K562 (cell line): ENCODE measurements at regions not wholly inside any gene's neighbourhood (a gene's known extent, or its start where the extent isn't known, plus 50 kb on each side); places are given as distances from the start of the nearest gene placed in this dataset.
A peak's percentile ranks its signal among the peaks of the same experiment; 100 is the strongest.

ENCODE experiments used
- ATAC-seq: fragments of 200-7000 bp; cut with Tn5 transposase; 3 replicates; pipeline ENCODE4 v1.9.1; 2020; ENCODE audit warnings: moderate library complexity
- BruUV-seq: library from RNA; stranded (reverse); fragments of 400-500 nt; replicated peaks from 2 replicates; lab custom pipeline; 2021; lab: Mats Ljungman, UMichigan
- CTCF ChIA-PET: fragments of 300-600 bp; formaldehyde crosslinking; extraction: SDS; loops from one replicate; lab custom pipeline; 2021; ENCODE audit warnings: low intra/inter-chr PET ratio; lab: Yijun Ruan, JAX
- POLR2A ChIA-PET: fragments of 300-600, 350-650 bp; sonication (Branson Sonifier 250); formaldehyde crosslinking; extraction: SDS; loops from one replicate; lab custom pipeline; 2021; ENCODE audit warnings: antibody characterized with exemption, inconsistent platforms; lab: Yijun Ruan, JAX
- DNase-seq, 4 experiments: peaks; one replicate each; pipeline versions ENCODE4 v3.0.0 to v3.0.0-alpha.2; 2011 to 2018; ENCODE audit warnings: low spot score in 3 of 4, mixed read lengths in 3 of 4; ENCODE audit errors: extremely low read depth in 1 of 4
- FAIRE-seq: peaks from 2 replicates; lab custom pipeline; 2011; peaks lifted over from hg19 to GRCh38; lab: Jason Lieb, UNC
- H2AFZ ChIP-seq: 2 replicates; pipeline ENCODE4 v1.6.0; 2011; ENCODE audit warnings: low read depth, low read length, control low read depth, inconsistent platforms
- H3K27ac ChIP-seq: fragments of 200-600 bp; 3 replicates; pipeline ENCODE4 v1.8.0; 2011; ENCODE audit warnings: low read depth, mild to moderate bottlenecking, control low read depth, inconsistent platforms, low read length, moderate library complexity, mixed read lengths; ENCODE audit errors: extremely low read depth
- H3K27me3 ChIP-seq, 2 experiments: fragments of 300-600 bp in 1 of 2; 2 replicates in 1 of 2; 3 replicates in 1 of 2; pipeline versions ENCODE4 v1.6.0 to v1.8.0; 2011; ENCODE audit warnings: inconsistent platforms in 2 of 2, low read length in 2 of 2, mild to moderate bottlenecking in 1 of 2, mixed read lengths in 1 of 2, moderate library complexity in 1 of 2; ENCODE audit not compliant: control insufficient read depth in 2 of 2, insufficient read depth in 2 of 2
- H3K36me3 ChIP-seq: fragments of 300-600 bp; 3 replicates; pipeline ENCODE4 v1.8.0; 2011; ENCODE audit warnings: mild to moderate bottlenecking, low read length, inconsistent platforms; ENCODE audit not compliant: control insufficient read depth, insufficient read depth
- H3K4me1 ChIP-seq, 2 experiments: fragments of 200-600 bp in 1 of 2; replicated peaks in 1 of 2; 2 replicates in 1 of 2; 3 replicates in 1 of 2; pipeline versions ENCODE4 v1.5.1 to v1.8.0; 2011; ENCODE audit warnings: inconsistent platforms in 2 of 2, low read length in 2 of 2, mild to moderate bottlenecking in 1 of 2, mixed read lengths in 1 of 2, moderate library complexity in 1 of 2; ENCODE audit not compliant: control insufficient read depth in 2 of 2, insufficient read depth in 2 of 2
- H3K4me2 ChIP-seq: 2 replicates; pipeline ENCODE4 v1.6.1; 2011; ENCODE audit warnings: low read length, control low read depth, inconsistent platforms, mixed read lengths; ENCODE audit not compliant: insufficient read depth
- H3K4me3 ChIP-seq: fragments of 200-600 bp; sonication (generic), shearing (Covaris generic); 2 replicates; pipeline ENCODE4 v1.5.1; 2016; ENCODE audit warnings: control low read depth, inconsistent platforms
- H3K79me2 ChIP-seq: fragments of 200-600 bp; 3 replicates; pipeline ENCODE4 v1.8.0; 2011; ENCODE audit warnings: low read length, inconsistent platforms; ENCODE audit not compliant: control insufficient read depth, insufficient read depth
- H3K9ac ChIP-seq, 2 experiments: 2 replicates each; pipeline versions ENCODE4 v1.6.0 to v1.6.1; 2011; ENCODE audit warnings: low read depth in 2 of 2, low read length in 2 of 2, control low read depth in 1 of 2, inconsistent platforms in 1 of 2, mild to moderate bottlenecking in 1 of 2, mixed read lengths in 1 of 2; ENCODE audit not compliant: insufficient read depth in 1 of 2
- H3K9me1 ChIP-seq: one replicate; pipeline ENCODE4 v1.6.0; 2011; ENCODE audit warnings: inconsistent platforms, mild to moderate bottlenecking, low read length, moderate library complexity; ENCODE audit not compliant: control insufficient read depth, insufficient read depth
- H3K9me3 ChIP-seq: replicated peaks from 2 replicates; pipeline ENCODE4 v1.5.1; 2011; ENCODE audit warnings: low read depth, low read length, inconsistent platforms; ENCODE audit not compliant: control insufficient read depth, insufficient read depth
- H4K20me1 ChIP-seq: replicated peaks from 2 replicates; pipeline ENCODE4 v1.6.1; 2011; ENCODE audit warnings: low read length, inconsistent platforms, mixed read lengths; ENCODE audit not compliant: control insufficient read depth, insufficient read depth
- CEBPG ChIP-seq, 3 experiments: fragments of 200-800 bp in 1 of 3; sonication (Bioruptor generic) in 1 of 3; sonication (generic) in 1 of 3; formaldehyde crosslinking in 1 of 3; IDR thresholded peaks in 2 of 3; conservative IDR thresholded peaks in 1 of 3; 2 replicates each; pipeline versions ENCODE4 v1.6.1 to v1.8.0; 2016 to 2022; ENCODE audit warnings: missing compliant biosample characterization in 2 of 3, missing genetic modification characterization in 2 of 3, mild to moderate bottlenecking in 1 of 3, missing genetic modification reagents in 1 of 3
- MEIS2 ChIP-seq: fragments of 450-650 bp; IDR thresholded peaks from 2 replicates; pipeline ENCODE4 v1.6.1; 2014; ENCODE audit warnings: mild to moderate bottlenecking; ENCODE audit not compliant: partially characterized antibody
- PTBP1 ChIP-seq: fragments of 200-400 bp; formaldehyde crosslinking; IDR thresholded peaks from 2 replicates; pipeline ENCODE4 v1.6.1; 2017; ENCODE audit warnings: low read depth, low read length
- RBM22 ChIP-seq: fragments of 200-400 bp; formaldehyde crosslinking; IDR thresholded peaks from 2 replicates; pipeline ENCODE4 v1.6.1; 2018; ENCODE audit warnings: low read length, low read depth; ENCODE audit not compliant: poor library complexity, severe bottlenecking
- SMARCB1 ChIP-seq: IDR thresholded peaks from 2 replicates; pipeline ENCODE4 v1.6.1; 2011; ENCODE audit warnings: improper control_type of control experiment, low read depth; ENCODE audit not compliant: insufficient read length
- SRF ChIP-seq, 2 experiments: fragments of 250-450, 450-650 bp in 1 of 2; sonication (Bioruptor Pico) in 1 of 2; sonication (generic) in 1 of 2; formaldehyde crosslinking; IDR thresholded peaks; 2 replicates each; pipeline versions ENCODE4 v1.5.0 to v1.5.1; 2020 to 2022; ENCODE audit warnings: mild to moderate bottlenecking in 1 of 2, missing genetic modification reagents in 1 of 2
- TRIM24 ChIP-seq, 2 experiments: fragments of 450-650 bp; IDR thresholded peaks; 2 replicates each; pipeline ENCODE4 v1.6.1; 2016
- ZNF589 ChIP-seq: fragments of 200-800 bp; sonication (Bioruptor generic); IDR thresholded peaks from 2 replicates; pipeline ENCODE4 v1.6.1; 2016; ENCODE audit warnings: low read depth, missing genetic modification characterization, missing compliant biosample characterization
- ZNF717 ChIP-seq: fragments of 250-450 bp; sonication (Bioruptor Pico); IDR thresholded peaks from 2 replicates; pipeline ENCODE4 v1.5.0; 2021
- WGBS: fragments of 100-300 bp; shearing (Covaris generic); methylation state at CpG from one replicate; pipeline ENCODE4 v1.1.6; 2016; ENCODE audit warnings: low coverage, mixed read lengths; ENCODE audit not compliant: insufficient coverage; ENCODE audit errors: missing lambda C conversion rate; 5-methylcytosine and 5-hydroxymethylcytosine counted together
- in situ Hi-C: fragments of 300-500 bp; cut with MboI; formaldehyde crosslinking; loops from 4 replicates; pipeline ENCODE4 v1.15.0; 2018; ENCODE audit warnings: inconsistent platforms, mixed read lengths
- intact Hi-C: fragments of 100-400 bp; cut with micrococcal nuclease; formaldehyde crosslinking; loops from 2 replicates; pipeline ENCODE4 v1.14.2; 2022
- TF ChIP-seq, protein P1 (sequence below), 2 experiments: fragments of 450-650 bp; conservative IDR thresholded peaks; 2 replicates each; pipeline ENCODE4 v1.6.1; 2017; ENCODE audit warnings: mild to moderate bottlenecking in 2 of 2, moderate library complexity in 2 of 2
- TF ChIP-seq, protein P2 (sequence below): sonication (generic); formaldehyde crosslinking; IDR thresholded peaks from 2 replicates; pipeline ENCODE4 v1.5.0; 2020; ENCODE audit warnings: missing genetic modification reagents
- TF ChIP-seq, protein P3 (sequence below): fragments of 450-650 bp; IDR thresholded peaks from 2 replicates; pipeline ENCODE4 v1.6.1; 2016
- TF ChIP-seq, protein P4 (sequence below): sonication (generic); formaldehyde crosslinking; IDR thresholded peaks from 2 replicates; pipeline ENCODE4 v1.8.1; 2022; ENCODE audit warnings: missing genetic modification reagents

DNA sequence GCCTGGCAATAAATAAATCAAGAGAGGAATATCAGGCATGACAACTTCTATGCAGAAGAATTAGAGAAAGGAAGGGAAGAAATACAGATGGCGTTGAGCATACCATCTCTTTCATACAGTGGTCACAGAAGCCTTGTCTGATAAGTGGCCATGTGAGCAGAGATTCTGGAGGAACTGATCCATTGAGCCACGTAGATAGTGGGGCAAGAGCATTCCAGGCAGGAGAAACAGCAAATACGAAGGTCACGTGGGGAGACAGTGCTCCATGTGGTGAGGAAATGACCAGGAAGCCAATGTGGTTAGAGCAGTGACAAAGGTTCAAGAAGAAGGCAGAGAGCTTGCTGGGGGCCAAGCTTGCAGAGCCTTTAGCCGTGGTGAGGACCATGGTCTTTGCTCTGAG lies 226.7 kb upstream of the NOCT start (continued):
- TF ChIP-seq, protein P1, sequence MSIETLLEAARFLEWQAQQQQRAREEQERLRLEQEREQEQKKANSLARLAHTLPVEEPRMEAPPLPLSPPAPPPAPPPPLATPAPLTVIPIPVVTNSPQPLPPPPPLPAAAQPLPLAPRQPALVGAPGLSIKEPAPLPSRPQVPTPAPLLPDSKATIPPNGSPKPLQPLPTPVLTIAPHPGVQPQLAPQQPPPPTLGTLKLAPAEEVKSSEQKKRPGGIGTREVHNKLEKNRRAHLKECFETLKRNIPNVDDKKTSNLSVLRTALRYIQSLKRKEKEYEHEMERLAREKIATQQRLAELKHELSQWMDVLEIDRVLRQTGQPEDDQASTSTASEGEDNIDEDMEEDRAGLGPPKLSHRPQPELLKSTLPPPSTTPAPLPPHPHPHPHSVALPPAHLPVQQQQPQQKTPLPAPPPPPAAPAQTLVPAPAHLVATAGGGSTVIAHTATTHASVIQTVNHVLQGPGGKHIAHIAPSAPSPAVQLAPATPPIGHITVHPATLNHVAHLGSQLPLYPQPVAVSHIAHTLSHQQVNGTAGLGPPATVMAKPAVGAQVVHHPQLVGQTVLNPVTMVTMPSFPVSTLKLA (conservative IDR thresholded peaks at IDR 0.05): peak in 1 of 2 experiments; percentile 35; a peak in 1 of 4 replicates
- TF ChIP-seq, protein P2, sequence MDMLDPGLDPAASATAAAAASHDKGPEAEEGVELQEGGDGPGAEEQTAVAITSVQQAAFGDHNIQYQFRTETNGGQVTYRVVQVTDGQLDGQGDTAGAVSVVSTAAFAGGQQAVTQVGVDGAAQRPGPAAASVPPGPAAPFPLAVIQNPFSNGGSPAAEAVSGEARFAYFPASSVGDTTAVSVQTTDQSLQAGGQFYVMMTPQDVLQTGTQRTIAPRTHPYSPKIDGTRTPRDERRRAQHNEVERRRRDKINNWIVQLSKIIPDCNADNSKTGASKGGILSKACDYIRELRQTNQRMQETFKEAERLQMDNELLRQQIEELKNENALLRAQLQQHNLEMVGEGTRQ (CRISPR knock-in tag): peak; percentile 82
- no peak for TF ChIP-seq ZNF717 (CRISPR knock-in tag)

DNA sequence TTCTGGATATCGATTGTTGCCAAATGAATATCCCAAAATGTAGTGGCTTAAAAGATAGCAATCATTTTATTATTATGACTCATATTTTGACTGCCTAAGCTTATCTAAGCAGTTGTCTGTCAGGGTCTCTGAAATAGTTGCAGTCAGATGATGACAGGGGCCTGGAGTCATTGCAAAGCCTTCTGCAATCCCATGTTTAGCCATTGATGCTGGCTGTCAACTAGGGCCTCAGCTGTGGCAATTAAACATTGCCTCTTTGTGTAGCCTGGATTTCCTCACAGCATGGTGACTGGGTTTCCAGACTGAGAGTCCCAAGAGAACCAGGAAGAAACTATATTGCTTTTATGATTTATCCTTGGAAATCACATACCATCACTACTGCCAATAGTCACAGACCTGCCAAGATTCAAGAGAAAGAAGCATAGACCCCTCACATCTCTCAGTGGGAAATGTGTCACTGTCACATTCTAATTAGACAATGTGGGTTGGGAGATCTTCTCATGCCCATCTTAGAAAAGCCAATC lies 227.3 kb upstream of the NOCT start:
- H4K20me1 ChIP-seq: no peaks in the 10 kb centered on the region
- in situ Hi-C loops (no loop called here), intact Hi-C loops (no loop called here)
- no TSS peak for BruUV-seq
- H3K4me1 ChIP-seq: peaks cover 2 to 6% of the 10 kb centered on the region in 2 experiments; a peak in 3 of 5 replicates
- no peak overlapping the region for H3K4me2 ChIP-seq
- no peaks in the 10 kb centered on the region for H3K9me3 ChIP-seq
- FAIRE-seq: no peak
- H3K36me3 ChIP-seq: peaks cover 8% of the 10 kb centered on the region; the same call in 2 of the 3 replicates
- peak overlapping the region; percentile 15; the same call in 1 of the 2 replicates for H2AFZ ChIP-seq
- no peaks in the 10 kb centered on the region for H3K9me1 ChIP-seq
- H3K4me3 ChIP-seq: no peak overlapping the region
- 67% methylated on average over 1 of the region's 1 CpG for WGBS
- ChIA-PET CTCF (no interaction called here), POLR2A (interaction anchor here (0.7 kb wide), 1 partner anchor 736 kb away, joined by 4 read pairs; no protein-coding TSS in a partner anchor)
- peaks cover 8% of the 10 kb centered on the region; the same call in 2 of the 3 replicates for H3K79me2 ChIP-seq
- no peak overlapping the region for H3K9ac ChIP-seq
- no peaks in the 10 kb centered on the region for H3K27me3 ChIP-seq
- H3K27ac ChIP-seq: no peak overlapping the region
- no peak for ATAC-seq
- DNase-seq: peak in 2 of 4 experiments; percentile 18 to 19
- TF ChIP-seq ZNF589 (peak; percentile 25; the same call in 1 of the 2 replicates), PTBP1 (no peak), CEBPG (CRISPR knock-in tag; IDR thresholded peaks at IDR 0.05) (peak; percentile 39; the same call in 1 of the 2 replicates), CEBPG (tag; conservative IDR thresholded peaks at IDR 0.05 in 1 of 2, IDR thresholded peaks at IDR 0.05 in 1 of 2) (0 out of 4 replicates have a peak, but pooled peaks of 1 of the 2 experiments have one; percentile 10), TRIM24 (IDR thresholded peaks at IDR 0.05) (peak in 1 of 2 experiments; percentile 16; a peak in 1 of 4 replicates), SMARCB1 (no peak), SRF (CRISPR knock-in tag; IDR thresholded peaks at IDR 0.05) (no peak), MEIS2 (peak; percentile 17), RBM22 (no peak)
- TF ChIP-seq, protein P3, sequence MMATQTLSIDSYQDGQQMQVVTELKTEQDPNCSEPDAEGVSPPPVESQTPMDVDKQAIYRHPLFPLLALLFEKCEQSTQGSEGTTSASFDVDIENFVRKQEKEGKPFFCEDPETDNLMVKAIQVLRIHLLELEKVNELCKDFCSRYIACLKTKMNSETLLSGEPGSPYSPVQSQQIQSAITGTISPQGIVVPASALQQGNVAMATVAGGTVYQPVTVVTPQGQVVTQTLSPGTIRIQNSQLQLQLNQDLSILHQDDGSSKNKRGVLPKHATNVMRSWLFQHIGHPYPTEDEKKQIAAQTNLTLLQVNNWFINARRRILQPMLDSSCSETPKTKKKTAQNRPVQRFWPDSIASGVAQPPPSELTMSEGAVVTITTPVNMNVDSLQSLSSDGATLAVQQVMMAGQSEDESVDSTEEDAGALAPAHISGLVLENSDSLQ: 0 out of 2 replicates have a peak, but pooled peaks have one; percentile 12
- TF ChIP-seq, protein P4, sequence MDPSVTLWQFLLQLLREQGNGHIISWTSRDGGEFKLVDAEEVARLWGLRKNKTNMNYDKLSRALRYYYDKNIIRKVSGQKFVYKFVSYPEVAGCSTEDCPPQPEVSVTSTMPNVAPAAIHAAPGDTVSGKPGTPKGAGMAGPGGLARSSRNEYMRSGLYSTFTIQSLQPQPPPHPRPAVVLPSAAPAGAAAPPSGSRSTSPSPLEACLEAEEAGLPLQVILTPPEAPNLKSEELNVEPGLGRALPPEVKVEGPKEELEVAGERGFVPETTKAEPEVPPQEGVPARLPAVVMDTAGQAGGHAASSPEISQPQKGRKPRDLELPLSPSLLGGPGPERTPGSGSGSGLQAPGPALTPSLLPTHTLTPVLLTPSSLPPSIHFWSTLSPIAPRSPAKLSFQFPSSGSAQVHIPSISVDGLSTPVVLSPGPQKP: no peak
